ENCODE measurements at regions not wholly inside any gene's neighbourhood (a gene's known extent, or its start where the extent isn't known, plus 50 kb on each side); places are given as distances from the start of the nearest gene placed in this dataset.
"Not testable (repeated sequence)": the region's sequence is repeated elsewhere in the genome, so short reads cannot be mapped to it uniquely, and the experiment has no call there.

- no peak for DNase-seq (ENCODE audit: low spot score)
Observed at GRCh38 chr3:35141406-35141805, 497.9 kb upstream of the ARPP21 start.

GRCh38 chr3:35144011-35144410 lies 495.3 kb upstream of the ARPP21 start:
- DNase-seq (ENCODE audit: low spot score), result no peak

DNA sequence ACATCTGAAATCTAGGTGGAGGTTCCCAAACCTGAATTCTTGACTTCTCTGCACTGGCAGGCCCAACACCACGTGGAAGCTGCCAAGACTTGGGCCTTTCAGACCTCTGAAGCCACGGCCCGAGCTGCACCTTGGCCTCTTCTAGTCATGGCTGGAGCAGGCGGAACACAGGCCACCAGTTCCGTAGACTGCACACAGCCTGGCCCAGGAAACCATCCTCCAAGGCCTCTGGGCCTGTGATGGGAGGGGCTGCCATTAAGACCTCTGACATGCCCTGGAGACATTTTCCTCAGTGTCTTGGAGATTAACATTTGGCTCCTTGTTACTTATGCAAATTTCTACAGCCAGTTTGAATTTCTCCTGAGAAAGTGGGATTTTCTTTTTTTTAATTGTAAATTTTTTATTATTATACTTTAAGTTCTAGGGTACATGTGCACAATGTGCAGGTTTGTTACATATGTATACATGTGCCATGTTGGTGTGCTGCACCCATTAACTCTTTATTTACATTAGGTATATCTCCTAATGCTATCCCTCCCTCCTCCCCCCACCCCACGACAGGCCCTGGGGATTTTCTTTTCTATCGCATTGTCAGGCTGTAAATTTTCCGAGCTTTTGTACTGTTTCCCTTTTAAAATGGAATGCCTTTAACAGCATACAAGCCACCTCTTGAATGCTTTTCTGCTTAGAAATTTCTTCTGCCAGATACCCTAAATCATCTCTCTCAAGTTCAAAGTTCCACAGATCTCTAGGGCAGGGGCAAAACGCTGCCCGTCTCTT lies 492.9 kb upstream of the ARPP21 start:
- not testable (repeated sequence) for DNase-seq (ENCODE audit: low spot score)

DNA sequence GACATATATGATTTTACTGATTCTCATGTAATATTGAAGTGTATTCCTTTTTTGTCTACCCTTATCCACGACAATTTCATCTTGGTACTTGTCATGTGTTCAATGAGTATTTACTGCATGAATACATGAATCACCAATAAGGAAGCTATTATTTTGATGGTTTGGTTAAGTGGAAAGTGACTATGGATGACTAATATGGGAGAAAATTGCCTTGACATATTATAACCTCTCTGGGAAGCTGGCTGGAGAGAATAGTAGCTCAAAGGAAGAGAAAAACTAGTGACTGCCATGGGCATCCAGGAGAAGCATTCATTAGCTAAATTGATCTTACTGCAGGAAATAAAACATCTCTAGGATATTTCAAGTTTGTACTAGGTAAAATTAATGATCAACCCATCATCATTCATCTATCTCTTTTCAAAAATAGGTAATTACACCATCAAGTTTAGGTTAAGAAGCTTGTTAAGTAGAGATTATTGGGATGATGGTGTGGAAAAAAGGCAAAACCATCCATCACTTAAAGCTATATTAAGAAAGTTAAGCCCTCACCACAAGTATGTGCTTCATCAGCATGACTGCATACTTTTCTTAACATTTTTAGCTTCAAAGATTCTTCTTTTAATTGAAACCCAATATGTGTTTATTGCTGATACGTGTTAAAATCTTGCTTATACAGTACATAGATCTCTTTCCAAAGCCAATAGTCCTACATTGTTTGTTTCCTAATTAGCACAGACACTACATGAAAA lies 455.2 kb upstream of the ARPP21 start:
- DNase-seq (ENCODE audit: low spot score), result no peak

DNA sequence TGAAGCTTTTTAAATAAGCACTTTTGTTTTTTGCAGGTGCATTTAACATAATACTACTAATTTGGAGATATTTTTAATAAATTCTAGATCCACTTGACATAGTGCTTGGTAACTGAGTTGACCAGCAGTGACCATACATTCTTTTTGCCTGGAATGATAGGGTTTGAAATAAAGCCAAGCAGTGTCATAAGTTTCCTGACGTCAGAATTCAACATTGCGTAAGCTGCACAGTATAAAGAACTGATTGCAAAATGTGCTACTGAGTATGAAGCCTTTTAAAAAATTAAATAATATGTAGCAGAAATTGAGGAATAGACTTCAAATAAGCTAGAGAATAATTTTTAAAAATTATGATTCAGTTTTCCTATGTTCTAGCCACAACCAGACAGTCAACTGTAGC lies 454.6 kb upstream of the ARPP21 start:
- no peak for DNase-seq (ENCODE audit: low spot score)

GRCh38 chr3:35187908-35188307 lies 451.4 kb upstream of the ARPP21 start:
- DNase-seq (ENCODE audit: low spot score), result no peak

- DNase-seq (ENCODE audit: low spot score), result no peak
Observed at GRCh38 chr3:35194666-35195065, 444.7 kb upstream of the ARPP21 start.

GRCh38 chr3:35198857-35199256 lies 440.5 kb upstream of the ARPP21 start:
- DNase-seq (ENCODE audit: low spot score), result no peak

DNA sequence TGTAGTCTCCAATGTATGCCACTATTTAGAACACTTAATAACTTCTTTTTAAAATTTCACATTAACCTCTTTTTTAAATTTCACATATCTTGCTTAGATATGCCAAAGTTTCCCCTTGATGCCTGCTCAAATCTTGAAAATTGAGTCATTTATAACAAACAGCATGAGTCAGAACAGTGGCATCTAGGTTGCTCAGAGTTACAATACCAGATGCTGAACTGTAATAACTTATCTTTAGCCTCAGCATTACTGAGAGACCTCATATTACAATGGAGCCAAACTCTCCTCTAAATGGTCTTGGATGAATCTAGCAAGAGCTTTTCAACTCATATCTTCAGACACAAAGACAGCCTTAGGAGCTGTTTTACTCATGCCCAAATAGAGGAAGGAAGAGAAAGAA lies 439.3 kb upstream of the ARPP21 start:
- no peak for DNase-seq (ENCODE audit: low spot score)

GRCh38 chr3:35201211-35201610 lies 438.1 kb upstream of the ARPP21 start:
- no peak for DNase-seq (ENCODE audit: low spot score)

- DNase-seq (ENCODE audit: low spot score), result no peak
Observed at GRCh38 chr3:35215525-35216500, 423.5 kb upstream of the ARPP21 start.

- no peak for DNase-seq (ENCODE audit: low spot score)
Observed at GRCh38 chr3:35216501-35217266, 422.6 kb upstream of the ARPP21 start.

DNA sequence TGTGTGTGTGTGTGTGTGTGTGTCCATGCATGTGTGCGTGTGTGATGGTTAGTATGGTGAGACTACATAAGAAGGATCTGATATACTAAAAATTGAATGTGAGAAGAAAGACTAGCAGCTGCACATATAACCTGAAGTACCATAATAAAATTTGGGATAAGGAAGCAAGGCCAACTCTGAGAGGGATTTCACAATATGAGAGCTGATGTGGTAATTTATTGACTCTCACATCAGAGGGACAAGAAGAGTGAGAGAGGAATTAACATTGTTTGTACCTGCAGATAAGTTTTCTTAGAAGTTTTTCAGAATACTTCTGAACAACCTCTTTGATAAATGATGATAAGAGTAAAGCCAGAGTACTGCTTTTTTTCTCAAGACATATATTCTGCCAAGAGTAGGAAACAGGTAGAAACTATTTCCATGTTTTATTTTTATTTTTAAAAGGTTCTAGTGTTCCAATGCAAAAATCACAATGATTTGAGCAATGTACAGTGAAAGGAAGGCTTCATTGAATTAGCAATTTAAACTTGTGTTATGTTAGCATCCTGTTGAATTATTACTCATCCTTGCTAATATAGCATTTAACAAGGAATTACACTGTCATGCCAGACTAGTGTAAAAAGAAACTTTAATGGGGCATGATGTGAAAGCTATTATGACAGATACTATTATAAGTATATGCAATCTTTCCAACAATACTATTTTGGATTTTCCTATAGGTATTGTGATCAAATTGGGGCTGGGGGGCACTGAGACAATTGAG lies 415.5 kb upstream of the ARPP21 start:
- DNase-seq (ENCODE audit: low spot score), result no peak

- no peak for DNase-seq (ENCODE audit: low spot score)
Observed at GRCh38 chr3:35224565-35225295, 414.6 kb upstream of the ARPP21 start.

- no peak for DNase-seq (ENCODE audit: low spot score)
Observed at GRCh38 chr3:35241236-35241635, 398.1 kb upstream of the ARPP21 start.

DNA sequence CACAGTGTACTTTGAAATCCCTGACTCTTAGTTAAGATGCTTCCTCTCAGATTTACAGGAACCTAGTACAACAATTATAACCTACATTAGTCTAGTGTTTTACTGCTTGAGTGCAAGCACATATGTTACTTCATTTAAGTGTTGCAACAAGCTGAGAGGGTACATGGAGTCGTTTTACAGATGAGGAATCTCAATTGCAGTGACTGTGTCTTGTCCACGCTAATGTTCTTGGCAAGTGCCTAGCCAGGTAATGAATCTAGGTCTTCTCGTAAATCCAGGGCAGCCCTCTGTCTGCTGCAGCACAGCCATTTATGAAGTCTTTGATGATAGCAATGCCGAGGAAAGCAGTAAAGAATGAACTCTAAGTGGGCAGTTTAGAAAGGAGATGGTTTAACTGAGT lies 384.4 kb upstream of the ARPP21 start:
- no peak for DNase-seq (ENCODE audit: low spot score)

- DNase-seq (ENCODE audit: low spot score), result no peak
Observed at GRCh38 chr3:35257641-35258040, 381.7 kb upstream of the ARPP21 start.

DNA sequence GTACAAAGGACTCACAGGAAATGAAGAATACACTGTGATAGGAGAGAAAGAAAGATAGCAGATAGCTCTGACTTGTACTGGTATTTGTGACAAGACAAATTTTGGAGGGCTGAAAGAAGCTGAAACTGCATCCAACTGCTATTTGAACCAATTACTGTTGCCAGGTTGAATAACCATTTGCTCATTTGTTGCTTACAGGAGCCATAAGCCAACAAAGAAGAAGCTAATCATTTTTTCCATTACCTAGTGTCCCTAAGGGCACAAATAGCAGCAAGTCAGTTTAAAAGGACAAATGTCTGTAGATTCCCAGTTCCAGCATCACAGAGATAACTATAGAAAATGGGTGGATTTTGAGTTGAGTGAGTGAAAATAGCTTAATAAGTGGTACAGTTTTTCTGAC lies 376.9 kb upstream of the ARPP21 start:
- no peak for DNase-seq (ENCODE audit: low spot score)

DNA sequence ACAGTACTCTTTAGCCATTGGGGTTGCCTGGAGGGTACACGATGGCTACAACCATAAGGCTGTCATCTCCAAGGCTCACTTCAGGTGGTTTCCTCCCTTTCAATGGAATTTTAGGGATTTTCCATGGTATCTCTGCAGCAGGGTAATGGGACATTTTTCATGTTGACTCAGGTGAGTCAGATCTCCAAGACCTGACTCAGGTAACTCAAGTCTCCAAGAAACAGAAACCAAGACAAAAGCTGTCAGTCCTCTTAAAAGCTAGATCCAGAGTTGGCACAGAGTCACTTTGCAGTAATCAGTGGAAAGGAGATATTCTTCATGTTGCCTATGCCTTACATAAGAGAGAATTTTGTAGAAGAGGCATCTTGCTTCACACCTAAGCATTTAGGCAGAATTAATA lies 375.8 kb upstream of the ARPP21 start:
- DNase-seq (ENCODE audit: low spot score), result no peak

GRCh38 chr3:35266065-35266464 lies 373.3 kb upstream of the ARPP21 start:
- not testable (repeated sequence) for DNase-seq (ENCODE audit: low spot score)
